IPS-20b (cell line): ENCODE measurements at regions not wholly inside any gene's neighbourhood (a gene's known extent, or its start where the extent isn't known, plus 50 kb on each side); places are given as distances from the start of the nearest gene placed in this dataset.

Source experiments
- H3K27ac ChIP-seq: one replicate; pipeline ENCODE4 v1.5.1; 2013; ENCODE audit warnings: low read length
- H3K27me3 ChIP-seq: 2 replicates; pipeline ENCODE4 v1.6.1; 2013; ENCODE audit warnings: mild to moderate bottlenecking, low read length, inconsistent platforms; ENCODE audit not compliant: insufficient read depth
- H3K36me3 ChIP-seq: 2 replicates; pipeline ENCODE4 v1.6.1; 2013; ENCODE audit warnings: low read depth, mild to moderate bottlenecking, inconsistent platforms, low read length, moderate library complexity; ENCODE audit not compliant: insufficient read depth
- H3K4me1 ChIP-seq: 2 replicates; pipeline ENCODE4 v1.6.1; 2013; ENCODE audit warnings: mild to moderate bottlenecking, control low read depth, inconsistent platforms, low read length, moderate library complexity; ENCODE audit not compliant: insufficient read depth
- H3K4me3 ChIP-seq: 2 replicates; pipeline ENCODE4 v1.5.1; 2013; ENCODE audit warnings: mild to moderate bottlenecking, low read length, inconsistent platforms
- H3K9ac ChIP-seq: 2 replicates; pipeline ENCODE4 v1.6.1; 2013; ENCODE audit warnings: low read depth, mild to moderate bottlenecking, inconsistent platforms, low read length, moderate library complexity
- H3K9me3 ChIP-seq: 2 replicates; pipeline ENCODE4 v1.6.1; 2013; ENCODE audit warnings: mild to moderate bottlenecking, low read depth, low read length, inconsistent platforms; ENCODE audit not compliant: insufficient read depth

GRCh38 chr1:55639526-55639925 lies 424.4 kb upstream of the USP24 start:
- H3K36me3 ChIP-seq = no peaks in the 10 kb centered on the region
- H3K27me3 ChIP-seq = no peaks in the 10 kb centered on the region
- no peak overlapping the region for H3K9ac ChIP-seq
- no peaks in the 10 kb centered on the region for H3K4me1 ChIP-seq
- H3K9me3 ChIP-seq = no peaks in the 10 kb centered on the region
- no peak overlapping the region for H3K27ac ChIP-seq
- no peak overlapping the region for H3K4me3 ChIP-seq

GRCh38 chr1:55639051-55639450 lies 423.9 kb upstream of the USP24 start:
- Histone ChIP-seq H3K9me3 (no peaks in the 10 kb centered on the region), H3K4me1 (no peaks in the 10 kb centered on the region), H3K4me3 (no peak overlapping the region), H3K36me3 (no peaks in the 10 kb centered on the region), H3K9ac (no peak overlapping the region), H3K27me3 (no peaks in the 10 kb centered on the region), H3K27ac (no peak overlapping the region)

GRCh38 chr1:55636696-55637095 lies 421.5 kb upstream of the USP24 start:
- no peak overlapping the region for H3K9ac ChIP-seq
- no peak overlapping the region for H3K4me3 ChIP-seq
- no peaks in the 10 kb centered on the region for H3K36me3 ChIP-seq
- no peaks in the 10 kb centered on the region for H3K4me1 ChIP-seq
- H3K27me3 ChIP-seq = no peaks in the 10 kb centered on the region
- H3K9me3 ChIP-seq = no peaks in the 10 kb centered on the region
- no peak overlapping the region for H3K27ac ChIP-seq

- no peak overlapping the region for H3K4me3 ChIP-seq
- no peak overlapping the region for H3K9ac ChIP-seq
- H3K36me3 ChIP-seq = no peaks in the 10 kb centered on the region
- no peaks in the 10 kb centered on the region for H3K4me1 ChIP-seq
- H3K9me3 ChIP-seq = no peaks in the 10 kb centered on the region
- H3K27me3 ChIP-seq = no peaks in the 10 kb centered on the region
- no peak overlapping the region for H3K27ac ChIP-seq
Observed at GRCh38 chr1:55635856-55636255, 420.7 kb upstream of the USP24 start.

GRCh38 chr1:55634516-55634915 lies 419.4 kb upstream of the USP24 start:
- Histone ChIP-seq H3K36me3 (no peaks in the 10 kb centered on the region), H3K9me3 (no peaks in the 10 kb centered on the region), H3K4me3 (no peak overlapping the region), H3K27ac (no peak overlapping the region), H3K27me3 (no peaks in the 10 kb centered on the region), H3K9ac (no peak overlapping the region), H3K4me1 (no peaks in the 10 kb centered on the region)

GRCh38 chr1:55632906-55633305 lies 417.7 kb upstream of the USP24 start:
- Histone ChIP-seq H3K27me3 (no peaks in the 10 kb centered on the region), H3K4me3 (no peak overlapping the region), H3K9me3 (no peaks in the 10 kb centered on the region), H3K27ac (no peak overlapping the region), H3K4me1 (no peaks in the 10 kb centered on the region), H3K9ac (no peak overlapping the region), H3K36me3 (no peaks in the 10 kb centered on the region)

- Histone ChIP-seq H3K36me3 (no peaks in the 10 kb centered on the region), H3K9ac (no peak overlapping the region), H3K9me3 (no peaks in the 10 kb centered on the region), H3K4me1 (no peaks in the 10 kb centered on the region), H3K4me3 (no peak overlapping the region), H3K27ac (no peak overlapping the region), H3K27me3 (no peaks in the 10 kb centered on the region)
Observed at GRCh38 chr1:55632058-55632457, 416.9 kb upstream of the USP24 start.

GRCh38 chr1:55631509-55631908 lies 416.3 kb upstream of the USP24 start:
- H3K9ac ChIP-seq = no peak overlapping the region
- no peaks in the 10 kb centered on the region for H3K36me3 ChIP-seq
- H3K27ac ChIP-seq = no peak overlapping the region
- H3K4me3 ChIP-seq = no peak overlapping the region
- peaks cover under 1% of the 10 kb centered on the region; the same call in 1 of the 2 replicates for H3K4me1 ChIP-seq
- H3K27me3 ChIP-seq = no peaks in the 10 kb centered on the region
- H3K9me3 ChIP-seq = no peaks in the 10 kb centered on the region

GRCh38 chr1:55626326-55626725 lies 411.2 kb upstream of the USP24 start:
- H3K4me1 ChIP-seq = peaks cover 2% of the 10 kb centered on the region; the same call in 1 of the 2 replicates
- no peaks in the 10 kb centered on the region for H3K36me3 ChIP-seq
- no peaks in the 10 kb centered on the region for H3K9me3 ChIP-seq
- H3K27ac ChIP-seq = no peak overlapping the region
- no peak overlapping the region for H3K9ac ChIP-seq
- H3K27me3 ChIP-seq = no peaks in the 10 kb centered on the region
- H3K4me3 ChIP-seq = no peak overlapping the region

- Histone ChIP-seq H3K9me3 (no peaks in the 10 kb centered on the region), H3K27me3 (no peaks in the 10 kb centered on the region), H3K9ac (no peak overlapping the region), H3K4me3 (no peak overlapping the region), H3K4me1 (peaks cover 2% of the 10 kb centered on the region; the same call in 1 of the 2 replicates), H3K27ac (no peak overlapping the region), H3K36me3 (no peaks in the 10 kb centered on the region)
Observed at GRCh38 chr1:55624766-55625165, 409.6 kb upstream of the USP24 start.

GRCh38 chr1:55623311-55623710 lies 408.1 kb upstream of the USP24 start:
- Histone ChIP-seq H3K36me3 (no peaks in the 10 kb centered on the region), H3K27me3 (no peaks in the 10 kb centered on the region), H3K4me3 (no peak overlapping the region)

GRCh38 chr1:55622074-55622473 lies 406.9 kb upstream of the USP24 start:
- Histone ChIP-seq H3K27me3 (no peaks in the 10 kb centered on the region), H3K4me1 (peaks cover 6% of the 10 kb centered on the region; the same call in 1 of the 2 replicates), H3K36me3 (no peaks in the 10 kb centered on the region), H3K27ac (no peak overlapping the region), H3K9ac (no peak overlapping the region), H3K4me3 (no peak overlapping the region), H3K9me3 (no peaks in the 10 kb centered on the region)

More at GRCh38 chr1:55623311-55623710, 408.1 kb upstream of the USP24 start:
- no peak overlapping the region for H3K9ac ChIP-seq
- no peak overlapping the region for H3K27ac ChIP-seq
- H3K4me1 ChIP-seq = peaks cover 6% of the 10 kb centered on the region; the same call in 1 of the 2 replicates
- no peaks in the 10 kb centered on the region for H3K9me3 ChIP-seq

- H3K27me3 ChIP-seq = no peaks in the 10 kb centered on the region
- H3K27ac ChIP-seq = no peak overlapping the region
- 0 out of 2 replicates have a peak, but pooled peaks cover 3% of the 10 kb centered on the region for H3K4me1 ChIP-seq
- no peak overlapping the region for H3K4me3 ChIP-seq
- H3K36me3 ChIP-seq = no peaks in the 10 kb centered on the region
- no peaks in the 10 kb centered on the region for H3K9me3 ChIP-seq
- no peak overlapping the region for H3K9ac ChIP-seq
Observed at GRCh38 chr1:55618199-55618598, 403.0 kb upstream of the USP24 start.
